Peyer's patch (tissue), 4 donors: ENCODE measurements at regions not wholly inside any gene's neighbourhood (a gene's known extent, or its start where the extent isn't known, plus 50 kb on each side); places are given as distances from the start of the nearest gene placed in this dataset.
A peak's percentile ranks its signal among the peaks of the same experiment; 100 is the strongest.
"Not testable (repeated sequence)": the region's sequence is repeated elsewhere in the genome, so short reads cannot be mapped to it uniquely, and the experiment has no call there.

Source experiments
- DNase-seq, 3 donors: peaks; one replicate each; pipeline ENCODE4 v3.0.0-alpha.2; 2017 to 2019
- H3K27ac ChIP-seq, 4 donors: fragments of 200-600 bp; sonication (generic); one replicate each; pipeline ENCODE4 v1.5.1; 2016 to 2019
- H3K27me3 ChIP-seq, 2 donors: fragments of 200-600 bp; sonication (generic); one replicate each; pipeline ENCODE4 v1.5.1; 2019
- H3K36me3 ChIP-seq, 3 donors: fragments of 200-600 bp; sonication (generic); one replicate each; pipeline ENCODE4 v1.5.1; 2016 to 2019
- H3K4me1 ChIP-seq, 4 donors: fragments of 200-600 bp; sonication (generic); one replicate each; pipeline ENCODE4 v1.5.1; 2016 to 2019
- H3K4me3 ChIP-seq, 4 donors: fragments of 200-600 bp; sonication (generic); 1 replicate in 3 of 4; 2 replicates in 1 of 4; pipeline ENCODE4 v1.5.1; 2016 to 2019; ENCODE audit warnings: mild to moderate bottlenecking in 1 of 4
- H3K9me3 ChIP-seq, 4 donors: fragments of 200-600 bp; sonication (generic); one replicate each; pipeline ENCODE4 v1.5.1; 2016 to 2019; ENCODE audit warnings: mild to moderate bottlenecking in 1 of 4
- CTCF ChIP-seq, 6 experiments: fragments of 450-650 bp in 4 of 6; fragments of 200-600 bp in 2 of 6; sonication (generic) in 1 of 6; IDR thresholded peaks; one replicate each; pipeline ENCODE4 v1.5.1; 2017 to 2019; ENCODE audit warnings: antibody characterized with exemption in 6 of 6, mild to moderate bottlenecking in 3 of 6, moderate library complexity in 1 of 6
- POLR2A ChIP-seq, 2 donors: fragments of 450-650 bp; IDR thresholded peaks; one replicate each; pipeline ENCODE4 v1.5.1; 2017; ENCODE audit warnings: antibody characterized with exemption in 2 of 2, mild to moderate bottlenecking in 2 of 2, moderate library complexity in 2 of 2

- no peaks in the 10 kb centered on the region for H3K27me3 ChIP-seq
- no peaks in the 10 kb centered on the region for H3K36me3 ChIP-seq
- no peaks in the 10 kb centered on the region for H3K9me3 ChIP-seq
- no peak for DNase-seq
- no peak overlapping the region for H3K27ac ChIP-seq
- TF ChIP-seq POLR2A (IDR thresholded peaks at IDR 0.05) = no peak
- TF ChIP-seq CTCF (IDR thresholded peaks at IDR 0.05) = no peak
- H3K4me3 ChIP-seq = no peak overlapping the region
- no peaks in the 10 kb centered on the region for H3K4me1 ChIP-seq
These were observed 58.4 kb upstream of the WAPL start for GRCh38 chr10:86579883-86580520.

- DNase-seq = no peak
- TF ChIP-seq CTCF (IDR thresholded peaks at IDR 0.05) (no peak), POLR2A (IDR thresholded peaks at IDR 0.05) (no peak)
- Histone ChIP-seq H3K4me1 (no peaks in the 10 kb centered on the region), H3K9me3 (no peaks in the 10 kb centered on the region), H3K27me3 (no peaks in the 10 kb centered on the region), H3K27ac (no peak overlapping the region), H3K36me3 (no peaks in the 10 kb centered on the region), H3K4me3 (no peak overlapping the region)
These were observed 58.9 kb upstream of the WAPL start for GRCh38 chr10:86580521-86580891.

GRCh38 chr10:86583983-86584382 lies 62.4 kb upstream of the WAPL start:
- Histone ChIP-seq H3K4me3 (no peak overlapping the region), H3K36me3 (no peaks in the 10 kb centered on the region), H3K27ac (no peak overlapping the region), H3K27me3 (no peaks in the 10 kb centered on the region), H3K4me1 (no peaks in the 10 kb centered on the region), H3K9me3 (no peaks in the 10 kb centered on the region)
- DNase-seq = no peak
- TF ChIP-seq CTCF (IDR thresholded peaks at IDR 0.05) (peak in 1 of 6 experiments; percentile 11), POLR2A (IDR thresholded peaks at IDR 0.05) (no peak)

GRCh38 chr10:86585037-86585929 lies 63.7 kb upstream of the WAPL start:
- H3K9me3 ChIP-seq = no peaks in the 10 kb centered on the region
- peak overlapping the region in 1 of 4 donors; percentile 3 for H3K27ac ChIP-seq
- no peaks in the 10 kb centered on the region for H3K36me3 ChIP-seq
- TF ChIP-seq CTCF (IDR thresholded peaks at IDR 0.05) (peak; percentile 81 to 98 (median 93)), POLR2A (IDR thresholded peaks at IDR 0.05) (peak in 1 of 2 donors; percentile 7)
- no peak overlapping the region for H3K4me3 ChIP-seq
- peak; percentile 51 to 85 (median 76) for DNase-seq
- H3K27me3 ChIP-seq = no peaks in the 10 kb centered on the region
- H3K4me1 ChIP-seq = no peaks in the 10 kb centered on the region

- TF ChIP-seq CTCF (IDR thresholded peaks at IDR 0.05) = no peak
- TF ChIP-seq POLR2A (IDR thresholded peaks at IDR 0.05) = no peak
- Histone ChIP-seq H3K9me3 (no peaks in the 10 kb centered on the region), H3K36me3 (no peaks in the 10 kb centered on the region), H3K27me3 (no peaks in the 10 kb centered on the region), H3K4me1 (no peaks in the 10 kb centered on the region), H3K4me3 (no peak overlapping the region), H3K27ac (no peak overlapping the region)
- no peak for DNase-seq
These were observed 64.9 kb upstream of the WAPL start for GRCh38 chr10:86586516-86586915.

- H3K9me3 ChIP-seq, DNase-seq, H3K4me1 ChIP-seq, H3K27ac ChIP-seq, H3K4me3 ChIP-seq, H3K36me3 ChIP-seq, H3K27me3 ChIP-seq: not testable (repeated sequence)
These were observed 65.6 kb upstream of the OPN4 start for GRCh38 chr10:86588781-86589180.
